ENCODE measurements at regions not wholly inside any gene's neighbourhood (a gene's known extent, or its start where the extent isn't known, plus 50 kb on each side); places are given as distances from the start of the nearest gene placed in this dataset.
"Not testable (repeated sequence)": the region's sequence is repeated elsewhere in the genome, so short reads cannot be mapped to it uniquely, and the experiment has no call there.

- H4K20me1 ChIP-seq (ENCODE audit: insufficient read depth, low read length): no peaks in the 10 kb centered on the region
- no peaks in the 10 kb centered on the region for H3K4me1 ChIP-seq (ENCODE audit: control insufficient read depth in 1 of 2, insufficient read depth in 2 of 2, low read length in 2 of 2)
- H2AFZ ChIP-seq (ENCODE audit: insufficient read depth, low read depth, low read length, poor library complexity, severe bottlenecking): no peak overlapping the region
- TF ChIP-seq CTCF (IDR thresholded peaks at IDR 0.05): no peak
- intact Hi-C loops (cut with micrococcal nuclease): no loop called here
- no peaks in the 10 kb centered on the region for H3K9me3 ChIP-seq (replicated peaks in 1 of 2; ENCODE audit: control insufficient read depth in 1 of 2, insufficient read depth in 1 of 2, low read length in 2 of 2)
- no peaks in the 10 kb centered on the region for H3K36me3 ChIP-seq (replicated peaks in 1 of 2; ENCODE audit: control insufficient read depth in 1 of 2, insufficient read depth in 2 of 2, low read length in 2 of 2)
- DNase-seq: peak in 1 of 3 donors; percentile 11
- Mint-ChIP-seq H3K9me3 (peaks cover 2 to 13% (median 7%) of the 10 kb centered on the region in 7 donors), H3K27ac (no peak overlapping the region), H3K4me1 (no peaks in the 10 kb centered on the region), H3K27me3 (ENCODE audit: low read depth in 3 of 3) (peaks cover 3 to 10% (median 5%) of the 10 kb centered on the region in 3 donors), H3K36me3 (no peaks in the 10 kb centered on the region), H3K4me3 (no peak overlapping the region)
- no peak overlapping the region for H3K4me2 ChIP-seq (replicated peaks; ENCODE audit: extremely low read depth, low read length, poor library complexity, severe bottlenecking)
- no peak overlapping the region for H3K27ac ChIP-seq (ENCODE audit: low read depth in 1 of 2, low read length in 2 of 2)
- no peak overlapping the region for H3K4me3 ChIP-seq (replicated peaks in 1 of 3; ENCODE audit: low read depth in 2 of 3, low read length in 3 of 3)
- H3K27me3 ChIP-seq (ENCODE audit: control insufficient read depth in 2 of 2, insufficient read depth in 2 of 2, low read length in 2 of 2): peaks cover 0 to 16% of the 10 kb centered on the region in 2 donors
- 0% methylated on average over 1 of the region's 1 CpG for WGBS (ENCODE audit: insufficient coverage)
- H3K9ac ChIP-seq (ENCODE audit: insufficient read depth, low read length, poor library complexity, severe bottlenecking): no peak overlapping the region
- H3K79me2 ChIP-seq (ENCODE audit: insufficient read depth, low read length): no peaks in the 10 kb centered on the region
Measured at GRCh38 chrX:40867352-40867751, 132.0 kb upstream of the MED14 start.

- Histone ChIP-seq H3K9ac (ENCODE audit: insufficient read depth, low read length, poor library complexity, severe bottlenecking) (no peak overlapping the region), H3K4me1 (ENCODE audit: control insufficient read depth in 1 of 2, insufficient read depth in 2 of 2, low read length in 2 of 2) (no peaks in the 10 kb centered on the region), H4K20me1 (ENCODE audit: insufficient read depth, low read length) (no peaks in the 10 kb centered on the region), H3K27me3 (ENCODE audit: control insufficient read depth in 2 of 2, insufficient read depth in 2 of 2, low read length in 2 of 2) (peaks cover 0 to 16% of the 10 kb centered on the region in 2 donors), H3K27ac (ENCODE audit: low read depth in 1 of 2, low read length in 2 of 2) (no peak overlapping the region), H2AFZ (ENCODE audit: insufficient read depth, low read depth, low read length, poor library complexity, severe bottlenecking) (no peak overlapping the region), H3K79me2 (ENCODE audit: insufficient read depth, low read length) (no peaks in the 10 kb centered on the region), H3K4me3 (replicated peaks in 1 of 3; ENCODE audit: low read depth in 2 of 3, low read length in 3 of 3) (no peak overlapping the region), H3K4me2 (replicated peaks; ENCODE audit: extremely low read depth, low read length, poor library complexity, severe bottlenecking) (no peak overlapping the region), H3K36me3 (replicated peaks in 1 of 2; ENCODE audit: control insufficient read depth in 1 of 2, insufficient read depth in 2 of 2, low read length in 2 of 2) (no peaks in the 10 kb centered on the region), H3K9me3 (replicated peaks in 1 of 2; ENCODE audit: control insufficient read depth in 1 of 2, insufficient read depth in 1 of 2, low read length in 2 of 2) (no peaks in the 10 kb centered on the region)
- Mint-ChIP-seq H3K27ac (no peak overlapping the region), H3K4me1 (no peaks in the 10 kb centered on the region), H3K9me3 (peaks cover 0 to 6% (median 0%) of the 10 kb centered on the region in 7 donors), H3K4me3 (no peak overlapping the region), H3K36me3 (no peaks in the 10 kb centered on the region), H3K27me3 (ENCODE audit: low read depth in 3 of 3) (peaks cover 3 to 10% (median 5%) of the 10 kb centered on the region in 3 donors)
- no peak for TF ChIP-seq CTCF (IDR thresholded peaks at IDR 0.05)
- intact Hi-C loops (cut with micrococcal nuclease): no loop called here
- DNase-seq: no peak
- WGBS (ENCODE audit: insufficient coverage): no CpG with 5 or more reads among the region's 3 CpGs
Measured at GRCh38 chrX:40868868-40869267, 133.5 kb upstream of the MED14 start.

GRCh38 chrX:40870982-40871381, 135.6 kb upstream of the MED14 start:
- H3K27me3 Mint-ChIP-seq (ENCODE audit: low read depth in 3 of 3); H3K36me3 ChIP-seq (replicated peaks in 1 of 2; ENCODE audit: control insufficient read depth in 1 of 2, insufficient read depth in 2 of 2, low read length in 2 of 2); H3K4me2 ChIP-seq (replicated peaks; ENCODE audit: extremely low read depth, low read length, poor library complexity, severe bottlenecking); H3K4me3 Mint-ChIP-seq; H3K27ac ChIP-seq (ENCODE audit: low read depth in 1 of 2, low read length in 2 of 2); H3K4me1 Mint-ChIP-seq; H3K4me3 ChIP-seq (replicated peaks in 1 of 3; ENCODE audit: low read depth in 2 of 3, low read length in 3 of 3); H3K9me3 ChIP-seq (replicated peaks in 1 of 2; ENCODE audit: control insufficient read depth in 1 of 2, insufficient read depth in 1 of 2, low read length in 2 of 2); H3K79me2 ChIP-seq (ENCODE audit: insufficient read depth, low read length); H3K27ac Mint-ChIP-seq; H2AFZ ChIP-seq (ENCODE audit: insufficient read depth, low read depth, low read length, poor library complexity, severe bottlenecking); H3K9ac ChIP-seq (ENCODE audit: insufficient read depth, low read length, poor library complexity, severe bottlenecking); DNase-seq; H3K36me3 Mint-ChIP-seq; H4K20me1 ChIP-seq (ENCODE audit: insufficient read depth, low read length); H3K4me1 ChIP-seq (ENCODE audit: control insufficient read depth in 1 of 2, insufficient read depth in 2 of 2, low read length in 2 of 2); H3K9me3 Mint-ChIP-seq: not testable (repeated sequence)
- H3K27me3 ChIP-seq (ENCODE audit: control insufficient read depth in 2 of 2, insufficient read depth in 2 of 2, low read length in 2 of 2): peaks cover 0 to 18% of the 10 kb centered on the region in 2 donors
- intact Hi-C loops (cut with micrococcal nuclease): loop anchor here in 1 of 2 donors (10.0 kb wide), 1 partner anchor 244 kb away; no protein-coding TSS in a partner anchor
- no CpG with 5 or more reads among the region's 1 CpG for WGBS (ENCODE audit: insufficient coverage)
